SK-N-SH (cell line): ENCODE measurements at regions not wholly inside any gene's neighbourhood (a gene's known extent, or its start where the extent isn't known, plus 50 kb on each side); places are given as distances from the start of the nearest gene placed in this dataset.
A peak's percentile ranks its signal among the peaks of the same experiment; 100 is the strongest.

ENCODE experiments used
- CTCF ChIA-PET: fragments of 300-600, 350-600 bp; formaldehyde crosslinking; extraction: SDS; loops from one replicate; lab custom pipeline; 2021; lab: Yijun Ruan, JAX
- POLR2A ChIA-PET: fragments of 350-600 bp; sonication (Branson Sonifier 250); formaldehyde crosslinking; extraction: SDS; loops from one replicate; lab custom pipeline; 2020; ENCODE audit warnings: antibody characterized with exemption, inconsistent platforms; lab: Yijun Ruan, JAX
- DNase-seq: peaks from one replicate; pipeline ENCODE4 v3.0.0; 2012
- H2AFZ ChIP-seq: fragments of 200-600 bp; sonication (generic); 2 replicates; pipeline ENCODE4 v1.8.1; 2016; ENCODE audit warnings: antibody characterized with exemption, mild to moderate bottlenecking, low read depth
- H3F3A ChIP-seq: fragments of 200-600 bp; sonication (generic); replicated peaks from 2 replicates; pipeline ENCODE3; 2016; ENCODE audit warnings: antibody characterized with exemption, mild to moderate bottlenecking; ENCODE audit not compliant: insufficient read depth
- H3K27ac ChIP-seq, 2 experiments: fragments of 200-500 bp in 1 of 2; fragments of 200-600 bp in 1 of 2; sonication (Bioruptor generic) in 1 of 2; sonication (generic), shearing (Covaris generic) in 1 of 2; 2 replicates each; pipeline versions ENCODE4 v1.5.1 to v1.6.1; 2014 to 2016; ENCODE audit warnings: low read depth in 2 of 2, inconsistent platforms in 1 of 2, low read length in 1 of 2, mild to moderate bottlenecking in 1 of 2, mixed read lengths in 1 of 2
- H3K27me3 ChIP-seq: fragments of 200-600 bp; sonication (generic), shearing (Covaris generic); 2 replicates; pipeline ENCODE4 v1.6.1; 2016; ENCODE audit warnings: mixed run types; ENCODE audit not compliant: insufficient read depth
- H3K36me3 ChIP-seq, 2 experiments: fragments of 200-500 bp in 1 of 2; fragments of 200-600 bp in 1 of 2; sonication (Bioruptor generic) in 1 of 2; sonication (generic) in 1 of 2; replicated peaks in 1 of 2; 2 replicates each; pipeline versions ENCODE3 to v1.5.1; 2014 to 2016; ENCODE audit warnings: low read length in 1 of 2, mild to moderate bottlenecking in 1 of 2; ENCODE audit not compliant: insufficient read depth in 2 of 2, control insufficient read depth in 1 of 2
- H3K4me1 ChIP-seq, 2 experiments: fragments of 200-500 bp in 1 of 2; fragments of 200-600 bp in 1 of 2; sonication (Bioruptor generic) in 1 of 2; sonication (generic), shearing (Covaris generic) in 1 of 2; 2 replicates each; pipeline versions ENCODE4 v1.5.1 to v1.6.1; 2014 to 2016; ENCODE audit warnings: low read depth in 1 of 2, low read length in 1 of 2, mixed run types in 1 of 2; ENCODE audit not compliant: insufficient read depth in 2 of 2, control insufficient read depth in 1 of 2
- H3K4me2 ChIP-seq: fragments of 200-600 bp; sonication (generic), shearing (Covaris generic); 2 replicates; pipeline ENCODE4 v1.6.1; 2017; ENCODE audit warnings: mixed run types
- H3K4me3 ChIP-seq, 2 experiments: fragments of 200-500 bp in 1 of 2; fragments of 200-600 bp in 1 of 2; sonication (Bioruptor generic) in 1 of 2; sonication (generic), shearing (Covaris generic) in 1 of 2; 2 replicates each; pipeline versions ENCODE4 v1.5.1 to v1.8.1; 2014 to 2016; ENCODE audit warnings: low read depth in 2 of 2, inconsistent platforms in 1 of 2, low read length in 1 of 2, mild to moderate bottlenecking in 1 of 2, mixed read lengths in 1 of 2, moderate library complexity in 1 of 2
- H3K79me2 ChIP-seq: fragments of 200-600 bp; sonication (generic); 2 replicates; pipeline ENCODE4 v1.8.1; 2017; ENCODE audit warnings: mild to moderate bottlenecking; ENCODE audit not compliant: insufficient read depth
- H3K9ac ChIP-seq: fragments of 200-600 bp; sonication (generic); 2 replicates; pipeline ENCODE4 v1.6.1; 2017; ENCODE audit warnings: mixed run types
- H3K9me2 ChIP-seq: fragments of 200-600 bp; sonication (generic); 2 replicates; pipeline ENCODE4 v1.6.1; 2017; ENCODE audit warnings: mixed run types
- H3K9me3 ChIP-seq: fragments of 200-600 bp; sonication (generic); 2 replicates; pipeline ENCODE4 v1.6.1; 2017; ENCODE audit warnings: mixed run types, mild to moderate bottlenecking, moderate library complexity
- H4K20me1 ChIP-seq: fragments of 200-600 bp; sonication (generic); 2 replicates; pipeline ENCODE4 v1.6.1; 2017; ENCODE audit warnings: mild to moderate bottlenecking, mixed run types; ENCODE audit not compliant: insufficient read depth
- EZH2phosphoT487 ChIP-seq: fragments of 200-600 bp; sonication (generic); IDR thresholded peaks from 2 replicates; pipeline ENCODE4 v1.6.1; 2017; ENCODE audit warnings: low read depth, mixed run types, mild to moderate bottlenecking, antibody characterized with exemption, moderate library complexity, borderline replicate concordance
- FOSL2 ChIP-seq: IDR thresholded peaks from 2 replicates; pipeline ENCODE4 v1.4.0; 2012; ENCODE audit warnings: low read depth, mild to moderate bottlenecking, moderate library complexity, borderline replicate concordance
- NFIC ChIP-seq: IDR thresholded peaks from 2 replicates; pipeline ENCODE4 v1.4.0; 2012; ENCODE audit warnings: borderline replicate concordance
- NRF1 ChIP-seq: IDR thresholded peaks from 2 replicates; pipeline ENCODE4 v1.6.1; 2012; ENCODE audit warnings: low read depth, mild to moderate bottlenecking, low read length
- POLR2AphosphoS5 ChIP-seq: IDR thresholded peaks from 2 replicates; pipeline ENCODE4 v1.6.1; 2012; ENCODE audit warnings: low read depth, low read length
- REST ChIP-seq: IDR thresholded peaks from 2 replicates; pipeline ENCODE4 v1.6.1; 2012; ENCODE audit warnings: mild to moderate bottlenecking, low read depth, low read length, moderate library complexity
- RXRA ChIP-seq: IDR thresholded peaks from 2 replicates; pipeline ENCODE4 v1.4.0; 2012; ENCODE audit warnings: low read depth, mild to moderate bottlenecking, borderline replicate concordance
- SMC3 ChIP-seq: IDR thresholded peaks from 2 replicates; pipeline ENCODE4 v1.6.1; 2012; ENCODE audit warnings: low read depth, low read length, improper control_type of control experiment
- TAF1 ChIP-seq: IDR thresholded peaks from 2 replicates; pipeline ENCODE4 v1.6.1; 2012; ENCODE audit warnings: low read depth, mild to moderate bottlenecking, low read length, moderate library complexity, borderline replicate concordance
- USF2 ChIP-seq: fragments of 150-350 bp; IDR thresholded peaks from 2 replicates; pipeline ENCODE4 v1.6.1; 2017; ENCODE audit warnings: antibody characterized with exemption, low read length, low read depth, borderline replicate concordance
- WGBS: methylation state at CpG from one replicate; pipeline ENCODE4 v1.1.6; 2017; ENCODE audit warnings: low lambda C conversion rate; 5-methylcytosine and 5-hydroxymethylcytosine counted together

- Histone ChIP-seq H3K9me2 (no peaks in the 10 kb centered on the region), H3K27me3 (no peaks in the 10 kb centered on the region), H3K4me1 (no peaks in the 10 kb centered on the region), H3K79me2 (no peaks in the 10 kb centered on the region), H3K9ac (no peak overlapping the region), H3K27ac (no peak overlapping the region), H3K36me3 (no peaks in the 10 kb centered on the region), H4K20me1 (no peaks in the 10 kb centered on the region), H3F3A (no peaks in the 10 kb centered on the region), H3K9me3 (no peaks in the 10 kb centered on the region), H3K4me3 (no peak overlapping the region), H3K4me2 (no peak overlapping the region), H2AFZ (no peak overlapping the region)
- ChIA-PET CTCF (no interaction called here), POLR2A (no interaction called here)
- TF ChIP-seq SMC3 (no peak), NFIC (peak; percentile 59; the same call in 1 of the 2 replicates)
- no peak for DNase-seq
Measured at GRCh38 chr1:194081444-194081843, 895.0 kb upstream of the B3GALT2 start.

GRCh38 chr1:194080826-194081225, 894.4 kb upstream of the B3GALT2 start:
- no peaks in the 10 kb centered on the region for H3K27me3 ChIP-seq
- H3K27ac ChIP-seq: no peak overlapping the region
- 60% methylated on average over 2 of the region's 2 CpGs for WGBS
- ChIA-PET POLR2A (no interaction called here), CTCF (no interaction called here)
- no peak for DNase-seq
- TF ChIP-seq RXRA (no peak), USF2 (no peak), POLR2AphosphoS5 (no peak), TAF1 (no peak), REST (no peak), SMC3 (no peak), NRF1 (no peak), FOSL2 (no peak), EZH2phosphoT487 (no peak)
- no peaks in the 10 kb centered on the region for H3K36me3 ChIP-seq
- H4K20me1 ChIP-seq: no peaks in the 10 kb centered on the region
- no peaks in the 10 kb centered on the region for H3K9me3 ChIP-seq
- H3K4me1 ChIP-seq: no peaks in the 10 kb centered on the region
- H2AFZ ChIP-seq: no peak overlapping the region
- H3F3A ChIP-seq: no peaks in the 10 kb centered on the region
- H3K4me3 ChIP-seq: no peak overlapping the region
- no peak overlapping the region for H3K9ac ChIP-seq
- no peak overlapping the region for H3K4me2 ChIP-seq
- H3K9me2 ChIP-seq: no peaks in the 10 kb centered on the region
- no peaks in the 10 kb centered on the region for H3K79me2 ChIP-seq
